ENCODE measurements at regions not wholly inside any gene's neighbourhood (a gene's known extent, or its start where the extent isn't known, plus 50 kb on each side); places are given as distances from the start of the nearest gene placed in this dataset.

GRCh38 chr20:22776369-22776768 lies 192.0 kb upstream of the FOXA2 start:
- no peaks in the 10 kb centered on the region for H3K27me3 ChIP-seq (ENCODE audit: control insufficient read depth in 3 of 3, insufficient read depth in 3 of 3, low read length in 3 of 3)
- H3K9ac ChIP-seq (ENCODE audit: low read depth in 1 of 3, low read length in 3 of 3): no peak overlapping the region
- no peak overlapping the region for H3K4me3 ChIP-seq (ENCODE audit: low read length in 3 of 3)
- no peaks in the 10 kb centered on the region for H3K36me3 ChIP-seq (ENCODE audit: control insufficient read depth in 3 of 3, insufficient read depth in 3 of 3, low read length in 3 of 3)
- peaks cover 0 to 6% (median 3%) of the 10 kb centered on the region in 3 donors for H3K4me1 ChIP-seq (ENCODE audit: control insufficient read depth in 3 of 3, insufficient read depth in 3 of 3, low read length in 3 of 3)
- H3K9me3 ChIP-seq (ENCODE audit: control insufficient read depth in 3 of 3, low read length in 3 of 3): peaks cover 0 to 4% (median 2%) of the 10 kb centered on the region in 3 donors
- no peak overlapping the region for H3K27ac ChIP-seq (ENCODE audit: low read depth, low read length)

GRCh38 chr20:22779878-22780277 lies 195.5 kb upstream of the FOXA2 start:
- H3K27me3 ChIP-seq (ENCODE audit: control insufficient read depth in 3 of 3, insufficient read depth in 3 of 3, low read length in 3 of 3): no peaks in the 10 kb centered on the region
- H3K9ac ChIP-seq (ENCODE audit: low read depth in 1 of 3, low read length in 3 of 3): no peak overlapping the region
- H3K4me3 ChIP-seq (ENCODE audit: low read length in 3 of 3): no peak overlapping the region
- peaks cover 0 to 4% (median 2%) of the 10 kb centered on the region in 3 donors for H3K9me3 ChIP-seq (ENCODE audit: control insufficient read depth in 3 of 3, low read length in 3 of 3)
- no peaks in the 10 kb centered on the region for H3K4me1 ChIP-seq (ENCODE audit: control insufficient read depth in 3 of 3, insufficient read depth in 3 of 3, low read length in 3 of 3)
- H3K36me3 ChIP-seq (ENCODE audit: control insufficient read depth in 3 of 3, insufficient read depth in 3 of 3, low read length in 3 of 3): no peaks in the 10 kb centered on the region
- no peak overlapping the region for H3K27ac ChIP-seq (ENCODE audit: low read depth, low read length)

DNA sequence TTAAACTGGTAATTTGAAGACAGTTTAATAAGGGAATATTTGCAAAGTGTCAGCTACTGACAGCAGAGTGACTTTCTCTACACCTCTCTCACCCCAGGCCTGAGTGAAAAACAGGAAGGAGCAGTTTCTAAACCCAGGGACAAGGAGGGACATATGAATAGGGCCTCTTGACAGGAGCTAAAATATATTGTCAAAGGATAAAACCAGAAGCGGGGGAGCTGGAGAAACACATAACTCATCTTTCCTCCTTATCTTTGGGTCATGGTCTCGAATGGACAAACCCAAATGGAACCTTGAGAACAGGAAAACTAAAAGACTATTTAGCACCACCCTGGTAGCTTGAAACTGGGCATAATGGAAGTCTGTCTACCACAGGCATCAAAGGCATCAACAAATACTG lies 197.5 kb upstream of the FOXA2 start:
- Histone ChIP-seq H3K4me3 (ENCODE audit: low read length in 3 of 3) (no peak overlapping the region), H3K9me3 (ENCODE audit: control insufficient read depth in 3 of 3, low read length in 3 of 3) (peaks cover 0 to 2% (median 0%) of the 10 kb centered on the region in 3 donors), H3K9ac (ENCODE audit: low read depth in 1 of 3, low read length in 3 of 3) (no peak overlapping the region), H3K27ac (ENCODE audit: low read depth, low read length) (no peak overlapping the region), H3K36me3 (ENCODE audit: control insufficient read depth in 3 of 3, insufficient read depth in 3 of 3, low read length in 3 of 3) (no peaks in the 10 kb centered on the region), H3K27me3 (ENCODE audit: control insufficient read depth in 3 of 3, insufficient read depth in 3 of 3, low read length in 3 of 3) (no peaks in the 10 kb centered on the region), H3K4me1 (ENCODE audit: control insufficient read depth in 3 of 3, insufficient read depth in 3 of 3, low read length in 3 of 3) (no peaks in the 10 kb centered on the region)

GRCh38 chr20:22789676-22790075 lies 205.3 kb upstream of the FOXA2 start:
- no peaks in the 10 kb centered on the region for H3K4me1 ChIP-seq (ENCODE audit: control insufficient read depth in 3 of 3, insufficient read depth in 3 of 3, low read length in 3 of 3)
- no peak overlapping the region for H3K4me3 ChIP-seq (ENCODE audit: low read length in 3 of 3)
- H3K9me3 ChIP-seq (ENCODE audit: control insufficient read depth in 3 of 3, low read length in 3 of 3): no peaks in the 10 kb centered on the region
- H3K27me3 ChIP-seq (ENCODE audit: control insufficient read depth in 3 of 3, insufficient read depth in 3 of 3, low read length in 3 of 3): peaks cover 0 to 3% (median 0%) of the 10 kb centered on the region in 3 donors
- no peak overlapping the region for H3K9ac ChIP-seq (ENCODE audit: low read depth in 1 of 3, low read length in 3 of 3)
- H3K27ac ChIP-seq (ENCODE audit: low read depth, low read length): no peak overlapping the region
- H3K36me3 ChIP-seq (ENCODE audit: control insufficient read depth in 3 of 3, insufficient read depth in 3 of 3, low read length in 3 of 3): no peaks in the 10 kb centered on the region

GRCh38 chr20:22791396-22791795 lies 207.0 kb upstream of the FOXA2 start:
- Histone ChIP-seq H3K27ac (ENCODE audit: low read depth, low read length) (no peak overlapping the region), H3K4me1 (ENCODE audit: control insufficient read depth in 3 of 3, insufficient read depth in 3 of 3, low read length in 3 of 3) (peaks cover 0 to 6% (median 3%) of the 10 kb centered on the region in 3 donors)

GRCh38 chr20:22791877-22792525 lies 207.6 kb upstream of the FOXA2 start:
- Histone ChIP-seq H3K27me3 (ENCODE audit: control insufficient read depth in 3 of 3, insufficient read depth in 3 of 3, low read length in 3 of 3) (peaks cover 0 to 3% (median 0%) of the 10 kb centered on the region in 3 donors), H3K9ac (ENCODE audit: low read depth in 1 of 3, low read length in 3 of 3) (no peak overlapping the region), H3K4me1 (ENCODE audit: control insufficient read depth in 3 of 3, insufficient read depth in 3 of 3, low read length in 3 of 3) (peaks cover 0 to 6% (median 3%) of the 10 kb centered on the region in 3 donors), H3K4me3 (ENCODE audit: low read length in 3 of 3) (no peak overlapping the region), H3K9me3 (ENCODE audit: control insufficient read depth in 3 of 3, low read length in 3 of 3) (no peaks in the 10 kb centered on the region), H3K27ac (ENCODE audit: low read depth, low read length) (no peak overlapping the region), H3K36me3 (ENCODE audit: control insufficient read depth in 3 of 3, insufficient read depth in 3 of 3, low read length in 3 of 3) (no peaks in the 10 kb centered on the region)

More at GRCh38 chr20:22791396-22791795, 207.0 kb upstream of the FOXA2 start:
- Histone ChIP-seq H3K27me3 (ENCODE audit: control insufficient read depth in 3 of 3, insufficient read depth in 3 of 3, low read length in 3 of 3) (peaks cover 0 to 3% (median 0%) of the 10 kb centered on the region in 3 donors), H3K36me3 (ENCODE audit: control insufficient read depth in 3 of 3, insufficient read depth in 3 of 3, low read length in 3 of 3) (no peaks in the 10 kb centered on the region), H3K4me3 (ENCODE audit: low read length in 3 of 3) (no peak overlapping the region), H3K9me3 (ENCODE audit: control insufficient read depth in 3 of 3, low read length in 3 of 3) (no peaks in the 10 kb centered on the region), H3K9ac (ENCODE audit: low read depth in 1 of 3, low read length in 3 of 3) (no peak overlapping the region)

DNA sequence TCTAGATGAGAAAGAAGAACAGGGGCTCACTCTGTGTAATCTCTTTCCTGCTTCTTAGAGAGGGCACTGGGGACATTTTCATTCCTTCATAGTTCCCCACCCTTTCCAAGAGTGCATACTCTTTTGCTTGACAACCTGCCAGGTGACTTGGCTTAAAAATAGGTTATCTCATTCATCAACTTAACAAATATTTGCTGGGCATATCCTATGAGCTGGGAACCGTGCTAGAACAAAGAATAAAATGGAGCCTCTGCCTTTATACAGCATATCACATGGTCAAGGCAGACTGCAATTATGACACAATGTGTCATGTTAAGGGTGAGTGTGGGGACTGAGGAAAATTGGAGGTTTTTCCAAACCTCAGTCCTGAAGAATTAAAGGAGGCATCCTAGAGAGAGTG lies 209.8 kb upstream of the FOXA2 start:
- H3K4me1 ChIP-seq (ENCODE audit: control insufficient read depth in 3 of 3, insufficient read depth in 3 of 3, low read length in 3 of 3): peaks cover 0 to 6% (median 3%) of the 10 kb centered on the region in 3 donors
- H3K4me3 ChIP-seq (ENCODE audit: low read length in 3 of 3): no peak overlapping the region
- H3K27ac ChIP-seq (ENCODE audit: low read depth, low read length): no peak overlapping the region
- no peaks in the 10 kb centered on the region for H3K36me3 ChIP-seq (ENCODE audit: control insufficient read depth in 3 of 3, insufficient read depth in 3 of 3, low read length in 3 of 3)
- no peak overlapping the region for H3K9ac ChIP-seq (ENCODE audit: low read depth in 1 of 3, low read length in 3 of 3)
- no peaks in the 10 kb centered on the region for H3K9me3 ChIP-seq (ENCODE audit: control insufficient read depth in 3 of 3, low read length in 3 of 3)
- no peaks in the 10 kb centered on the region for H3K27me3 ChIP-seq (ENCODE audit: control insufficient read depth in 3 of 3, insufficient read depth in 3 of 3, low read length in 3 of 3)

- no peaks in the 10 kb centered on the region for H3K27me3 ChIP-seq (ENCODE audit: control insufficient read depth in 3 of 3, insufficient read depth in 3 of 3, low read length in 3 of 3)
- H3K27ac ChIP-seq (ENCODE audit: low read depth, low read length): peak overlapping the region; percentile 36
- peaks cover 0 to 6% (median 3%) of the 10 kb centered on the region in 3 donors for H3K4me1 ChIP-seq (ENCODE audit: control insufficient read depth in 3 of 3, insufficient read depth in 3 of 3, low read length in 3 of 3)
- H3K36me3 ChIP-seq (ENCODE audit: control insufficient read depth in 3 of 3, insufficient read depth in 3 of 3, low read length in 3 of 3): no peaks in the 10 kb centered on the region
- H3K4me3 ChIP-seq (ENCODE audit: low read length in 3 of 3): no peak overlapping the region
- no peaks in the 10 kb centered on the region for H3K9me3 ChIP-seq (ENCODE audit: control insufficient read depth in 3 of 3, low read length in 3 of 3)
- H3K9ac ChIP-seq (ENCODE audit: low read depth in 1 of 3, low read length in 3 of 3): no peak overlapping the region
Measured at GRCh38 chr20:22795433-22795832, 211.1 kb upstream of the FOXA2 start.

- no peak overlapping the region for H3K9ac ChIP-seq (ENCODE audit: low read depth in 1 of 3, low read length in 3 of 3)
- H3K36me3 ChIP-seq (ENCODE audit: control insufficient read depth in 3 of 3, insufficient read depth in 3 of 3, low read length in 3 of 3): no peaks in the 10 kb centered on the region
Measured at GRCh38 chr20:22795871-22796270, 211.5 kb upstream of the FOXA2 start.

DNA sequence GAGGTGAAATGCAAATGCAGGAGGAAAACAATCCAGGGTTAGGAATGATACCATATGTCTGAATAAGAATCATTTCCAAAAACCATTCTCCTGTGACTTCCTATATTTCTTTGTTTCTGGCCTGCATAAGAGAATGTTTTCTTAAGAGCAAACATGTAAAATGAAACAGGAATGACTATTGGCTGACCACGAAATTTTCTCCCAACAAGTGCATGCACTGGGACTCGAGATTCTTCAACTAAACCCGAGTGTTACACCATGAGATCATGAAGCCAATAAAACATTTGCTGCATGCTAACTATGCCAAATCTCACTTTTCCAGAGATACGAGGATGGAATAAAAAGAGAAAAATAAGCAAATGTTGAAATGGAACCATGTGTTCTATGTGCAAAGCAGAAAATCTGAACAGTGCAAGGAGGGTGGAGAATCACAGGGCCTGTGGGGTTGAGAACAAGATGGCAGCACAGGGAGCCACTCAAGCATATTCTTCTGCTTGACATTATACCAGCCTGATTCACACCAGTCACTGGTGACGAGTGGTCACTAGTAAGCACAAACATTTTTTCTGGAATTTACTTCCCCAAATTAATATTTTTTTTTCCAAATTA lies 212.2 kb upstream of the FOXA2 start:
- no peaks in the 10 kb centered on the region for H3K36me3 ChIP-seq (ENCODE audit: control insufficient read depth in 3 of 3, insufficient read depth in 3 of 3, low read length in 3 of 3)
- H3K4me1 ChIP-seq (ENCODE audit: control insufficient read depth in 3 of 3, insufficient read depth in 3 of 3, low read length in 3 of 3): peaks cover 0 to 6% (median 3%) of the 10 kb centered on the region in 3 donors
- H3K27ac ChIP-seq (ENCODE audit: low read depth, low read length): peak overlapping the region; percentile 36
- H3K9ac ChIP-seq (ENCODE audit: low read depth in 1 of 3, low read length in 3 of 3): no peak overlapping the region
- peaks cover 0 to 3% (median 0%) of the 10 kb centered on the region in 3 donors for H3K27me3 ChIP-seq (ENCODE audit: control insufficient read depth in 3 of 3, insufficient read depth in 3 of 3, low read length in 3 of 3)
- no peak overlapping the region for H3K4me3 ChIP-seq (ENCODE audit: low read length in 3 of 3)
- no peaks in the 10 kb centered on the region for H3K9me3 ChIP-seq (ENCODE audit: control insufficient read depth in 3 of 3, low read length in 3 of 3)

More at GRCh38 chr20:22795871-22796270, 211.5 kb upstream of the FOXA2 start:
- H3K27ac ChIP-seq (ENCODE audit: low read depth, low read length): peak overlapping the region; percentile 36
- H3K9me3 ChIP-seq (ENCODE audit: control insufficient read depth in 3 of 3, low read length in 3 of 3): no peaks in the 10 kb centered on the region
- H3K27me3 ChIP-seq (ENCODE audit: control insufficient read depth in 3 of 3, insufficient read depth in 3 of 3, low read length in 3 of 3): peaks cover 0 to 2% (median 0%) of the 10 kb centered on the region in 3 donors
- H3K4me3 ChIP-seq (ENCODE audit: low read length in 3 of 3): no peak overlapping the region
- peaks cover 0 to 6% (median 3%) of the 10 kb centered on the region in 3 donors for H3K4me1 ChIP-seq (ENCODE audit: control insufficient read depth in 3 of 3, insufficient read depth in 3 of 3, low read length in 3 of 3)

Measured in skeletal muscle tissue (tissue), 3 donors.